Esophagus muscularis mucosa (tissue), 3 donors: ENCODE measurements at regions not wholly inside any gene's neighbourhood (a gene's known extent, or its start where the extent isn't known, plus 50 kb on each side); places are given as distances from the start of the nearest gene placed in this dataset.

Experiments used
- EP300 ChIP-seq: sonication (generic); formaldehyde crosslinking; IDR thresholded peaks from one replicate; pipeline ENCODE4 v1.6.1; 2017; ENCODE audit warnings: antibody characterized with exemption
- TF ChIP-seq, protein P1 (sequence below), 3 experiments: fragments of 200-600 bp in 2 of 3; fragments of 450-650 bp in 1 of 3; sonication (generic) in 2 of 3; IDR thresholded peaks; one replicate each; pipeline ENCODE4 v1.5.1; 2017 to 2019; ENCODE audit warnings: antibody characterized with exemption in 3 of 3, mild to moderate bottlenecking in 2 of 3, moderate library complexity in 1 of 3

- TF ChIP-seq EP300, result no peak
- TF ChIP-seq, protein P1, sequence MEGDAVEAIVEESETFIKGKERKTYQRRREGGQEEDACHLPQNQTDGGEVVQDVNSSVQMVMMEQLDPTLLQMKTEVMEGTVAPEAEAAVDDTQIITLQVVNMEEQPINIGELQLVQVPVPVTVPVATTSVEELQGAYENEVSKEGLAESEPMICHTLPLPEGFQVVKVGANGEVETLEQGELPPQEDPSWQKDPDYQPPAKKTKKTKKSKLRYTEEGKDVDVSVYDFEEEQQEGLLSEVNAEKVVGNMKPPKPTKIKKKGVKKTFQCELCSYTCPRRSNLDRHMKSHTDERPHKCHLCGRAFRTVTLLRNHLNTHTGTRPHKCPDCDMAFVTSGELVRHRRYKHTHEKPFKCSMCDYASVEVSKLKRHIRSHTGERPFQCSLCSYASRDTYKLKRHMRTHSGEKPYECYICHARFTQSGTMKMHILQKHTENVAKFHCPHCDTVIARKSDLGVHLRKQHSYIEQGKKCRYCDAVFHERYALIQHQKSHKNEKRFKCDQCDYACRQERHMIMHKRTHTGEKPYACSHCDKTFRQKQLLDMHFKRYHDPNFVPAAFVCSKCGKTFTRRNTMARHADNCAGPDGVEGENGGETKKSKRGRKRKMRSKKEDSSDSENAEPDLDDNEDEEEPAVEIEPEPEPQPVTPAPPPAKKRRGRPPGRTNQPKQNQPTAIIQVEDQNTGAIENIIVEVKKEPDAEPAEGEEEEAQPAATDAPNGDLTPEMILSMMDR (IDR thresholded peaks at IDR 0.05), result no peak
Observed at GRCh38 chr13:61128850-61129645, 286.6 kb downstream of the PCDH20 start.
